HEK293 (cell line): ENCODE measurements at regions not wholly inside any gene's neighbourhood (a gene's known extent, or its start where the extent isn't known, plus 50 kb on each side); places are given as distances from the start of the nearest gene placed in this dataset.

ENCODE experiments used
- CTCF ChIA-PET: fragments of 350-600 bp; formaldehyde crosslinking; extraction: SDS; loops from one replicate; lab custom pipeline; 2021; ENCODE audit warnings: antibody characterized with exemption; lab: Yijun Ruan, JAX
- POLR2A ChIA-PET: fragments of 300-600 bp; formaldehyde crosslinking; extraction: SDS; loops from one replicate; lab custom pipeline; 2020; ENCODE audit warnings: antibody characterized with exemption, inconsistent platforms; lab: Yijun Ruan, JAX
- H3K27ac ChIP-seq: fragments of 200-500 bp; sonication (Bioruptor generic); 2 replicates; pipeline ENCODE4 v1.5.1; 2014; ENCODE audit warnings: low read depth, low read length, control low read depth, inconsistent platforms; ENCODE audit errors: extremely low read depth
- H3K36me3 ChIP-seq, 2 experiments: fragments of 200-500 bp in 1 of 2; sonication (Bioruptor generic) in 1 of 2; 1 replicate in 1 of 2; 2 replicates in 1 of 2; pipeline ENCODE4 v1.5.1; 2014 to 2017; ENCODE audit warnings: inconsistent platforms in 2 of 2, low read length in 2 of 2; ENCODE audit not compliant: control insufficient read depth in 2 of 2, insufficient read depth in 1 of 2
- H3K4me1 ChIP-seq: fragments of 200-500 bp; sonication (Bioruptor generic); 2 replicates; pipeline ENCODE4 v1.5.1; 2014; ENCODE audit warnings: mild to moderate bottlenecking, low read length, inconsistent platforms; ENCODE audit not compliant: control insufficient read depth, insufficient read depth
- H3K4me3 ChIP-seq: 2 replicates; pipeline ENCODE4 v1.5.1; 2011; ENCODE audit warnings: low read depth, mild to moderate bottlenecking, control low read depth, low read length, moderate library complexity
- H3K9me3 ChIP-seq: fragments of 200-500 bp; sonication (Bioruptor generic); 2 replicates; pipeline ENCODE4 v1.5.1; 2014; ENCODE audit warnings: low read depth, low read length, inconsistent platforms; ENCODE audit not compliant: control insufficient read depth, insufficient read depth
- GFI1B ChIP-seq: fragments of 450-650 bp; formaldehyde crosslinking; IDR thresholded peaks from 2 replicates; pipeline ENCODE4 v1.5.1; 2016; ENCODE audit warnings: missing biosample characterization, missing genetic modification characterization
- HOXA7 ChIP-seq: sonication (generic); formaldehyde crosslinking; IDR thresholded peaks from 2 replicates; pipeline ENCODE4 v1.8.1; 2022; ENCODE audit warnings: missing genetic modification reagents, borderline replicate concordance
- HOXC10 ChIP-seq: sonication (generic); formaldehyde crosslinking; IDR thresholded peaks from 2 replicates; pipeline ENCODE4 v1.8.1; 2023; ENCODE audit warnings: mild to moderate bottlenecking, missing genetic modification reagents
- HOXD13 ChIP-seq: sonication (generic); formaldehyde crosslinking; IDR thresholded peaks from 2 replicates; pipeline ENCODE4 v1.8.0; 2022; ENCODE audit warnings: missing genetic modification reagents, borderline replicate concordance
- OVOL3 ChIP-seq: fragments of 450-650 bp; formaldehyde crosslinking; IDR thresholded peaks from 2 replicates; pipeline ENCODE4 v1.5.1; 2016; ENCODE audit warnings: missing biosample characterization, missing genetic modification characterization
- REPIN1 ChIP-seq: fragments of 450-650 bp; formaldehyde crosslinking; IDR thresholded peaks from 2 replicates; pipeline ENCODE4 v1.5.1; 2017; ENCODE audit warnings: missing biosample characterization, missing genetic modification characterization, low read depth
- SCRT2 ChIP-seq: fragments of 450-650 bp; formaldehyde crosslinking; IDR thresholded peaks from 2 replicates; pipeline ENCODE4 v1.5.1; 2016; ENCODE audit warnings: missing biosample characterization, missing genetic modification characterization
- TRIM28 ChIP-seq: IDR thresholded peaks from 2 replicates; pipeline ENCODE4 v1.6.1; 2011; ENCODE audit warnings: low read length, control low read depth, borderline replicate concordance
- ZBTB48 ChIP-seq: fragments of 450-650 bp; formaldehyde crosslinking; IDR thresholded peaks from 2 replicates; pipeline ENCODE4 v1.5.1; 2016; ENCODE audit warnings: missing biosample characterization, missing genetic modification characterization
- ZFP3 ChIP-seq: fragments of 450-650 bp; formaldehyde crosslinking; IDR thresholded peaks from 2 replicates; pipeline ENCODE4 v1.5.1; 2016; ENCODE audit warnings: low read depth, missing biosample characterization, missing genetic modification characterization
- ZNF24 ChIP-seq: fragments of 450-650 bp; formaldehyde crosslinking; IDR thresholded peaks from 2 replicates; pipeline ENCODE4 v1.5.1; 2016; ENCODE audit warnings: missing biosample characterization, missing genetic modification characterization
- ZNF248 ChIP-seq: fragments of 450-650 bp; formaldehyde crosslinking; IDR thresholded peaks from 2 replicates; pipeline ENCODE4 v1.5.1; 2017; ENCODE audit warnings: missing biosample characterization, missing genetic modification characterization
- ZNF510 ChIP-seq: fragments of 450-650 bp; formaldehyde crosslinking; IDR thresholded peaks from 2 replicates; pipeline ENCODE4 v1.5.1; 2018; ENCODE audit warnings: mild to moderate bottlenecking, missing genetic modification characterization, missing biosample characterization; ENCODE audit not compliant: insufficient replicate concordance
- ZNF529 ChIP-seq: fragments of 450-650 bp; formaldehyde crosslinking; IDR thresholded peaks from 2 replicates; pipeline ENCODE4 v1.5.1; 2017; ENCODE audit warnings: missing genetic modification characterization, missing biosample characterization; ENCODE audit not compliant: insufficient replicate concordance
- ZNF639 ChIP-seq: fragments of 450-650 bp; formaldehyde crosslinking; IDR thresholded peaks from 2 replicates; pipeline ENCODE4 v1.5.1; 2016; ENCODE audit warnings: missing biosample characterization, missing genetic modification characterization
- ZNF660 ChIP-seq: fragments of 450-650 bp; IDR thresholded peaks from 2 replicates; pipeline ENCODE4 v1.5.1; 2018; ENCODE audit warnings: missing biosample characterization, mild to moderate bottlenecking, missing genetic modification characterization
- ZNF707 ChIP-seq: fragments of 450-650 bp; formaldehyde crosslinking; IDR thresholded peaks from 2 replicates; pipeline ENCODE4 v1.5.1; 2016; ENCODE audit warnings: missing biosample characterization, missing genetic modification characterization
- ZNF768 ChIP-seq: fragments of 450-650 bp; formaldehyde crosslinking; IDR thresholded peaks from 2 replicates; pipeline ENCODE4 v1.5.1; 2018; ENCODE audit warnings: missing biosample characterization, mild to moderate bottlenecking, missing genetic modification characterization
- ZNF785 ChIP-seq: fragments of 450-650 bp; formaldehyde crosslinking; IDR thresholded peaks from 2 replicates; pipeline ENCODE4 v1.5.1; 2016; ENCODE audit warnings: missing biosample characterization, missing genetic modification characterization
- ZXDB ChIP-seq: fragments of 450-650 bp; formaldehyde crosslinking; IDR thresholded peaks from 2 replicates; pipeline ENCODE4 v1.5.1; 2016; ENCODE audit warnings: missing biosample characterization, missing genetic modification characterization
- TF ChIP-seq, protein P1 (sequence below): fragments of 450-650 bp; formaldehyde crosslinking; IDR thresholded peaks from 2 replicates; pipeline ENCODE4 v1.5.1; 2017; ENCODE audit warnings: missing biosample characterization, missing genetic modification characterization

DNA sequence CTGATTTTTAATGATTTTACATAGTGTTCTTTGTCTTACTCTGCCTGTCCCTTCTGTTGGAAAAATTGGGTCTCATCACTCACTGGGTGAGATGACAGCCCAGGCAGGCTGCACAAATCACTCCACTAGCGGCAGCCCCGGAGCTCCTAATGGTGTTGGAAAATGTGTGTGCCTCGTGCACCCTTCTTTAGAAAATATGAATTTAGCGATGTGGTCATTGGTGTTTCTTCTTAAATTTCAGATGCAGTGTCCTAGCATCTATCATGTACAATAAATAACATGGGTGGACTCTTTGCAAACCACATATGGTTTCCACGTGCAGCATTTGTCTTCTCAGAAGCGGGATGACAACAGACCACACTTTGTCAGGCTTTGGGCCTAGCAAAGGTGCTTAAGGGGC is 194.2 kb downstream of the ACKR3 start:
- Histone ChIP-seq H3K36me3 (no peaks in the 10 kb centered on the region), H3K4me3 (no peak overlapping the region), H3K27ac (no peak overlapping the region), H3K9me3 (no peaks in the 10 kb centered on the region), H3K4me1 (0 out of 2 replicates have a peak, but pooled peaks cover 3% of the 10 kb centered on the region)
- CTCF ChIA-PET: no interaction called here
- no peak for TF ChIP-seq ZXDB
- TF ChIP-seq ZNF707: no peak
- TF ChIP-seq, protein P1, sequence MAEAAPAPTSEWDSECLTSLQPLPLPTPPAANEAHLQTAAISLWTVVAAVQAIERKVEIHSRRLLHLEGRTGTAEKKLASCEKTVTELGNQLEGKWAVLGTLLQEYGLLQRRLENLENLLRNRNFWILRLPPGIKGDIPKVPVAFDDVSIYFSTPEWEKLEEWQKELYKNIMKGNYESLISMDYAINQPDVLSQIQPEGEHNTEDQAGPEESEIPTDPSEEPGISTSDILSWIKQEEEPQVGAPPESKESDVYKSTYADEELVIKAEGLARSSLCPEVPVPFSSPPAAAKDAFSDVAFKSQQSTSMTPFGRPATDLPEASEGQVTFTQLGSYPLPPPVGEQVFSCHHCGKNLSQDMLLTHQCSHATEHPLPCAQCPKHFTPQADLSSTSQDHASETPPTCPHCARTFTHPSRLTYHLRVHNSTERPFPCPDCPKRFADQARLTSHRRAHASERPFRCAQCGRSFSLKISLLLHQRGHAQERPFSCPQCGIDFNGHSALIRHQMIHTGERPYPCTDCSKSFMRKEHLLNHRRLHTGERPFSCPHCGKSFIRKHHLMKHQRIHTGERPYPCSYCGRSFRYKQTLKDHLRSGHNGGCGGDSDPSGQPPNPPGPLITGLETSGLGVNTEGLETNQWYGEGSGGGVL (tag by site-specific recombination): no peak
- no peak for TF ChIP-seq ZNF529 (tag by site-specific recombination)
- TF ChIP-seq REPIN1: no peak
- no peak for TF ChIP-seq ZNF24 (tag by site-specific recombination)
- no peak for TF ChIP-seq TRIM28
- no peak for TF ChIP-seq SCRT2
- POLR2A ChIA-PET: no interaction called here

GRCh38 chr2:236764716-236765115 is 195.1 kb downstream of the ACKR3 start:
- TF ChIP-seq, protein P1 (tag by site-specific recombination): no peak
- TF ChIP-seq ZFP3 (tag by site-specific recombination) (no peak), OVOL3 (no peak), ZNF529 (tag by site-specific recombination) (no peak), GFI1B (tag by site-specific recombination) (no peak), ZBTB48 (tag by site-specific recombination) (no peak), ZNF768 (tag by site-specific recombination) (no peak), HOXD13 (no peak), ZNF639 (tag by site-specific recombination) (no peak), ZNF510 (no peak), HOXA7 (no peak), ZNF785 (no peak), ZNF660 (no peak), HOXC10 (CRISPR knock-in tag) (no peak), ZNF248 (tag by site-specific recombination) (no peak)
- ChIA-PET POLR2A (no interaction called here), CTCF (interaction anchor here (0.6 kb wide), 1 partner anchor 68 kb away, joined by 4 read pairs; no protein-coding TSS in a partner anchor)
- no peak overlapping the region for H3K27ac ChIP-seq
- H3K4me1 ChIP-seq: 0 out of 2 replicates have a peak, but pooled peaks cover 3% of the 10 kb centered on the region
- no peaks in the 10 kb centered on the region for H3K36me3 ChIP-seq
- no peak overlapping the region for H3K4me3 ChIP-seq
- H3K9me3 ChIP-seq: no peaks in the 10 kb centered on the region
